22Rv1 (cell line): ENCODE measurements at regions not wholly inside any gene's neighbourhood (a gene's known extent, or its start where the extent isn't known, plus 50 kb on each side); places are given as distances from the start of the nearest gene placed in this dataset.

ENCODE experiments used
- CTCF ChIP-seq: fragments of 450-650 bp; IDR thresholded peaks from 2 replicates; pipeline ENCODE4 v1.5.1; 2017; ENCODE audit warnings: mild to moderate bottlenecking
- ZFX ChIP-seq: fragments of 450-650 bp; IDR thresholded peaks from 2 replicates; pipeline ENCODE4 v1.6.1; 2017; ENCODE audit warnings: antibody characterized with exemption, borderline replicate concordance

GRCh38 chr5:173493040-173493439 is 123.4 kb downstream of the BOD1 start:
- no peak for TF ChIP-seq CTCF
- no peak for TF ChIP-seq ZFX
